ENCODE measurements at regions not wholly inside any gene's neighbourhood (a gene's known extent, or its start where the extent isn't known, plus 50 kb on each side); places are given as distances from the start of the nearest gene placed in this dataset.
"Not testable (repeated sequence)": the region's sequence is repeated elsewhere in the genome, so short reads cannot be mapped to it uniquely, and the experiment has no call there.

DNA sequence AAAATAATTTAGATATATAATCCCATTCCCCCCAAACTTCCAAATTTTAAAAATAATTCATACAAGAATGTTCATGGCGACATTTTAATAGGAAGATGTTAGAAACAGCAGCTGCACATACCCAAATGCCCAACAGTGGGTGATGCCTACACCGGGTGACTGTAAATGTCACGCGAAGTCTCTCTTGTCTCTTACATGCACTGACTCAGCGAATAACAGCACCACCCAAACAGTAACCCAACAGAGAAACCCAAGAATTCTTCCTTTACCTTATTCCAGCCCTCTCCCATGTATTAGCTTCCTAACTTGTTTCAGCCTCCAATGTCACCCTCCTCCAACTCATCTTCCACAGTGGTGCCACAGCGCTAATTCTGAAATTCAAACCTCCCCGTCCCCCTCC, 74.5 kb upstream of the E2F3 start:
- no peaks in the 10 kb centered on the region for H3K9me3 Mint-ChIP-seq
- H3K4me3 Mint-ChIP-seq: no peak overlapping the region
- no peak overlapping the region for H3K27ac Mint-ChIP-seq
- H3K27me3 Mint-ChIP-seq: no peaks in the 10 kb centered on the region
- no peaks in the 10 kb centered on the region for H3K36me3 Mint-ChIP-seq
- H3K4me1 Mint-ChIP-seq: peaks cover 11% of the 10 kb centered on the region

DNA sequence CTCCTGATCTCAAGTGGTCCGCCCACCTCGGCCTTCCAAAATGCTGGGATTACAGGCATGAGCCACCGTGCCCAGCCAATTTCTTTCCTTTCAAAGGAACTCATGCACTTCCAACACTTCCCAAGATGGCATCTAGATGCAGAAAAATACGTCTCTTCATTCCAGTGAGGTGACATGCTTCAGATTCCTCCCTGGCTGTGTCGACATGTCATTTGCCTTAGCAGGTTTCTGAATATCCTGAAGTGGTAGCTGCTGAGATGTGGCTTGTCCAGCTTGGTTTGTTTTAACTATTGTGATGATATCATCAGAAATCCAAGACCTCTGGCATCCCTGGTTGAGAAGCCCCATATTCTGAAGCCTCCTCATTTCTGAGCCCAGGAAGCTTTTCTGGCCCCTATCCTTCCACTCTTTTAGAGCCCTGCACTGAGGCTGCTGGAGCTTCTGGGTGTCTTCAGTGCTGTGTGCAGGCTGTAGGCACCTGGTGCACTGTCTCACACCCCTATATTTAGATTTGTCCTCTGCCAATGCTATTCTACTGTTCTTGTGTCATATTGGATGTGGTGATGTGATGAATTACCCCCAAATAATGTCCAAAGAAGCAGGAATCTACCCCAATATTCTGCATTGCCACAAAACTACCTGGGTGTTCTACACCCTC, 73.3 kb upstream of the E2F3 start:
- Mint-ChIP-seq H3K9me3 (no peaks in the 10 kb centered on the region), H3K4me3 (no peak overlapping the region), H3K36me3 (no peaks in the 10 kb centered on the region), H3K27ac (no peak overlapping the region), H3K27me3 (no peaks in the 10 kb centered on the region), H3K4me1 (peaks cover 11% of the 10 kb centered on the region)

DNA sequence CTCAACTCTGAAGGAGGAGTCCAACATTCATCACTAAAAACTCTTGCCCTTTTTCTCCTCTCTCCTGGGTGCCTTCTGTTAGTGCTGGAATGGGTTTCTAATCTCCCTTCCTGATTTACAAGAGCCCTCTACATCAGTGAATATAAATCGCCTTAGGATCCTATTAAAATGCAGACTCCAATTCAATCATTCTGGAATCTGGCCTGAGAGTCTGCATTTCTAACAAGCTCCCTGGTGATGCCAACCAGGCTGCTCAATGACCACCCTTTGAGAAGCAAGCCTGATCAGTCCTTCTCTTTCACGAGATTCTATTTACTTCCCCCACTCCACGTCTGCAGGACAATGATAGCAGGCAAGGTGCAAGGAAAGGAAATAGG, 72.8 kb upstream of the E2F3 start:
- H3K4me3 Mint-ChIP-seq: no peak overlapping the region
- H3K36me3 Mint-ChIP-seq: no peaks in the 10 kb centered on the region
- peaks cover 11% of the 10 kb centered on the region for H3K4me1 Mint-ChIP-seq
- no peak overlapping the region for H3K27ac Mint-ChIP-seq
- no peaks in the 10 kb centered on the region for H3K27me3 Mint-ChIP-seq
- H3K9me3 Mint-ChIP-seq: no peaks in the 10 kb centered on the region

DNA sequence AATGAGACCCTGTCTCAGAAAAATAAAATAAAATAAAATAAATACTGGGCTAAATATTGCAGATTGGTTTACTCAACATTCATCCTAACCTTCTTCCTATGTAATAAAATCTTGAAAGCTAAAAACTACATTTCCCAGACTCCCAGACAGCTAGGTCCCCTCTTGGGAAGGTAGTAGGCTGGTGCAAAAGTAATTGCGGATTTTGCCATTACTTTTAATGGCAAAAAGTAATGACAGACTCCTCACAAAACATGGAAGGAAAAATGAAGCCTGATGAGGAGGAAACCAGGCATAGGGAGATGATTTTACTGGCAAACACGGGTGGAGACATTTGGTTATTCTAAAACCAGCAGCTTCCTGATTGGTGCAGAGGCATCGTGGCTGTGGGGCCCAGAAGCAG, 70.6 kb upstream of the E2F3 start:
- Mint-ChIP-seq H3K27ac (no peak overlapping the region), H3K9me3 (no peaks in the 10 kb centered on the region), H3K36me3 (no peaks in the 10 kb centered on the region), H3K27me3 (no peaks in the 10 kb centered on the region), H3K4me1 (peaks cover 24% of the 10 kb centered on the region), H3K4me3 (no peak overlapping the region)

DNA sequence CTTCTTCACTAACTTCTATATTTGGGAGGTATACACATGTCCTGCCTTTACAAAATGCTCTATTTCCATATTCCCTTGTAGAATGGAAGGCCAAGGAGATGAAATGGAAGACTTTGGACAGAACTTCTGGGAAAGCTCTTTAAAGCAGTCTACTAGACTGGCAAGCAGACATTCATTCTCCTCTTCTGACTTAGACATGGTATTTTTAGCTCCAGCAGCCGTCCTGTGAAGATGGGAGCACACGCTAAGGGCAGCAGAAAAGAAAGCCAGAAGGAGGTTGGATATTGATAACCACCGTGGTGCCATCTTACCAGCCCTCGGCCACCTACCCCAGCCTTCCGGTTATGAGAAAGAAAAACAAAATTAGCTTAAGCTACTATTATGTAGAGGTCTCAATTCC, 70.1 kb upstream of the E2F3 start:
- no peaks in the 10 kb centered on the region for H3K27me3 Mint-ChIP-seq
- H3K36me3 Mint-ChIP-seq: no peaks in the 10 kb centered on the region
- H3K4me3 Mint-ChIP-seq: no peak overlapping the region
- H3K27ac Mint-ChIP-seq: no peak overlapping the region
- H3K9me3 Mint-ChIP-seq: no peaks in the 10 kb centered on the region
- peaks cover 29% of the 10 kb centered on the region for H3K4me1 Mint-ChIP-seq

DNA sequence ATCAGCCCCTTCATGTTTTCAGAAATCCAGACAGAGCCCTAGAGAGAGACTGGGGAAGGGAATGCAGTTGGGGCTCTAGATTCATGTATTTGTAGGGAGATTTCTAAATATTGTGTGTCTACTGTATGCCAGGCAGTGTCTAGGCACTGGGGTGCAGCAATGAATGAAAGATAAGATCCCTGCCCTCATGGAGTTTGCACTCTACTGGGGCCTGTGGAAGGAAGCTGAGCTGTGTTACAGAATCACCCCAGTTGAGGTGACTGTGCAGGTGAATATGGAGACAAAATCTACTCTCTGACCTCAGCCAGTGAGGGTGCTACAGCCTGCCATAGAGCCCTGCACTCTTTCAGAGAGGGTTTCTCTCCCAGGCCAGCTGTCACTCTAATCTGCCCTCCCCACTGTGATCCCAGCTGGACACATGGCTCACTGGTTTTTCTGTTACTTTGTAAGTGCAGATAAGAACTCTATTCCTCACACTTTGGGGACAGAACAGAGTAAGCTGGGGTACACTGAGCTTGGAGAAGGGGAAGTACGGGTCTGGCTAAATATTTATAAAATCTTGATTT, 69.2 kb upstream of the E2F3 start:
- peaks cover 35% of the 10 kb centered on the region for H3K4me1 Mint-ChIP-seq
- H3K27ac Mint-ChIP-seq: no peak overlapping the region
- no peaks in the 10 kb centered on the region for H3K27me3 Mint-ChIP-seq
- no peaks in the 10 kb centered on the region for H3K36me3 Mint-ChIP-seq
- no peaks in the 10 kb centered on the region for H3K9me3 Mint-ChIP-seq
- H3K4me3 Mint-ChIP-seq: no peak overlapping the region

DNA sequence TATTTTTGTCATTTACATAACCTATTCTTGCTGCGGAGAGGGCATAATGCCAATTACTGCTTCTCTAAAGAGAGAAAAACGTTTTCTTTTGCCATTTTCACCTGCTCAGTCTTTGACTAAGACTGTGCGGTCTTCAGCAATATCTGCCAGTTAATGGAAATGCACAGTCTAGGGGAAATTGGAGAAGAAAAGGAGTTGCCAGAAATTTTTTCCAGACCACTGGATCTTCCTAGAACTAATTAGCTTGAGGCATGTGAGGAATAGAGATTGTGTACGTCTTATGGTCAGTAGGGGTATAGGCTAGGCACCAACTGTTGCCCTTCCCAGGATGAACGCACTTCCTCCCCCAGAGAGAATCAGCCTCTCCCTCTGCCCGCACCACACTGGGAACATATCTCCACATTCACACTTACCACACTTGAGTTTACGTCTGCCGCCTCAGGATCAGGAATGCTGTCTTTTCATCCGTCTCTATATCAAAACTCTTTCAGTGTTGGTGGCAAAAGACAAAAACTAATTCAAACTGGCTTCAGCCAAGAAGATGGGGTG, 67.9 kb upstream of the E2F3 start:
- no peaks in the 10 kb centered on the region for H3K36me3 Mint-ChIP-seq
- peaks cover 34% of the 10 kb centered on the region for H3K4me1 Mint-ChIP-seq
- H3K27ac Mint-ChIP-seq: no peak overlapping the region
- no peaks in the 10 kb centered on the region for H3K9me3 Mint-ChIP-seq
- no peak overlapping the region for H3K4me3 Mint-ChIP-seq
- H3K27me3 Mint-ChIP-seq: no peaks in the 10 kb centered on the region

DNA sequence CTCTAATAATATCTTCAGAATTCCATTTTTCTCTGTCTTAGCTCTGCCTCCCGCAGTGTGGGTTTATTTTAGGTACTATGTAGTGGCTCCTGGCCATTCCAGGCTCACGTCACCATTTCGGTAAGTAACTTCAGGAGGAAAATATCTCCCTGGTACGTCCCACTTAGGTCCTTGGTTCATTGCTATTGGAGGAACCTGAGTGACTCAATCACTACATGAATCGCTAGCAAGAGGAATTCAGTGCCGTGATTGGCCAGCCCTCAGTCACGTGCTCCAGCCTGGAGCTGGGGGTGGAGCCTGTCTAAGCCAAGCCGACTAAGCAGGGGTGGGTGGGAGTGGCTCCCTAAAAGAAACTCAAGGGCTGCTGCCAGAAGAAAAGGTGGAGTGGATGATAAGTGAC, 67.3 kb upstream of the E2F3 start:
- no peak overlapping the region for H3K27ac Mint-ChIP-seq
- no peaks in the 10 kb centered on the region for H3K9me3 Mint-ChIP-seq
- H3K4me1 Mint-ChIP-seq: peaks cover 31% of the 10 kb centered on the region
- no peak overlapping the region for H3K4me3 Mint-ChIP-seq
- no peaks in the 10 kb centered on the region for H3K36me3 Mint-ChIP-seq
- no peaks in the 10 kb centered on the region for H3K27me3 Mint-ChIP-seq

DNA sequence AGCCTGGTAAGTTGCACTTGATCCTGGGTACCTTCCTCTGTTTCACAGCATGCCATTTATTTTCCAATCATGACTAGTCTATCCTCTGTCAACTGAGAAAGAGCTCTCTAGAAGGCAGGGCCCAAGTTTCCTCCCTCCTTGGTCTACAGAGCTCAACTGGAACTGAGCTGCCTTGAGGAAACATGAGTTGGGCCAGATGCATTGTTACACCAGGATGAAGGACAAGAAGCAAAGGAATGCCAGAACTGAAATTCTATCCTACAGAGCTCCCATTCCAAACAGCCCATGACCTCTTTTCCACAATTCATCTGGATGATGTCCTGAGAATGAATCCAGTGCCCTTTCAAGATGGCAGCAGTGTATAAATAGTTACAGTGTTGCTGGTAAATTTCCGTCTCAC, 66.7 kb upstream of the E2F3 start:
- H3K36me3 Mint-ChIP-seq: no peaks in the 10 kb centered on the region
- H3K4me1 Mint-ChIP-seq: peaks cover 31% of the 10 kb centered on the region
- H3K27me3 Mint-ChIP-seq: no peaks in the 10 kb centered on the region
- no peaks in the 10 kb centered on the region for H3K9me3 Mint-ChIP-seq
- H3K4me3 Mint-ChIP-seq: no peak overlapping the region
- peak overlapping the region; percentile 74 for H3K27ac Mint-ChIP-seq

DNA sequence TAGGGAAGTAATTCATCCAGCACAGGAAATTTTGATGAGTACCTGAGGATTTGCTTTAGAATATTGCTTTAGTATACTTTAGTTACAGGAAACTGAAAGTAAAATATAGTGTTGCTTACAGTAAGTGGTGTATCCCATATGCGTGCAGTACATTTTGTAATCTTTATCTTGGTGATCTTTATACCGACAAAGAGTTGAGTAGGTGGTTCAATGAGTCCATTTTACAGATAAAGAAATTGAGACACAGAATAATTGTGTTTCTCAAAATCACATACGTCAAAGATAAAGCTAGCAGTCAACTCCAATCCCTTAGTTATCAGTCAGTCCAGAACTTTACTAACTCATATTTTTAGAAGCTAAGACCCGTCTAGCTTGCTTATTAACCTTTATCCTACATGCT, 65.8 kb upstream of the E2F3 start:
- Mint-ChIP-seq H3K4me1 (peaks cover 31% of the 10 kb centered on the region), H3K27me3 (no peaks in the 10 kb centered on the region), H3K27ac (peak overlapping the region; percentile 52), H3K9me3 (no peaks in the 10 kb centered on the region), H3K36me3 (no peaks in the 10 kb centered on the region), H3K4me3 (peak overlapping the region; percentile 77)

DNA sequence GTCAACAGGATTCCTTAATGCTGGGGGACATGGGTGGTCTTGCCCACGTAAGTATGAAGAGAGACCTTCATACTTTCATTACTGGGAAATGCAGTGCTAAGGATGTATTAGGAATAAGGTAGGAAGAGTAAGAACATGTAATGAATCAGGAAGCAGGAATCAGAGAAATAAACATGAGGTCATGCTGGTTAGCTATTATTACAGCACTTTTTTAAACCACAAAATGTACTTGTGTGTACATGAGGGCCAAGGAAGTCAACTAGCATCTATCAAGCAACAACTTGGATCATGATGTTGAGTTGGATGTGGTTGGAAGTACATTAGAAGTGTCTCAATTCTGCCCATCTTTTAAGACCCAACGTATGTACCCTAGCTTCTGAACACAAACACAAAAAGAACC, 63.5 kb upstream of the E2F3 start:
- no peaks in the 10 kb centered on the region for H3K36me3 Mint-ChIP-seq
- no peak overlapping the region for H3K4me3 Mint-ChIP-seq
- peaks cover 31% of the 10 kb centered on the region for H3K4me1 Mint-ChIP-seq
- no peaks in the 10 kb centered on the region for H3K27me3 Mint-ChIP-seq
- no peaks in the 10 kb centered on the region for H3K9me3 Mint-ChIP-seq
- H3K27ac Mint-ChIP-seq: no peak overlapping the region

DNA sequence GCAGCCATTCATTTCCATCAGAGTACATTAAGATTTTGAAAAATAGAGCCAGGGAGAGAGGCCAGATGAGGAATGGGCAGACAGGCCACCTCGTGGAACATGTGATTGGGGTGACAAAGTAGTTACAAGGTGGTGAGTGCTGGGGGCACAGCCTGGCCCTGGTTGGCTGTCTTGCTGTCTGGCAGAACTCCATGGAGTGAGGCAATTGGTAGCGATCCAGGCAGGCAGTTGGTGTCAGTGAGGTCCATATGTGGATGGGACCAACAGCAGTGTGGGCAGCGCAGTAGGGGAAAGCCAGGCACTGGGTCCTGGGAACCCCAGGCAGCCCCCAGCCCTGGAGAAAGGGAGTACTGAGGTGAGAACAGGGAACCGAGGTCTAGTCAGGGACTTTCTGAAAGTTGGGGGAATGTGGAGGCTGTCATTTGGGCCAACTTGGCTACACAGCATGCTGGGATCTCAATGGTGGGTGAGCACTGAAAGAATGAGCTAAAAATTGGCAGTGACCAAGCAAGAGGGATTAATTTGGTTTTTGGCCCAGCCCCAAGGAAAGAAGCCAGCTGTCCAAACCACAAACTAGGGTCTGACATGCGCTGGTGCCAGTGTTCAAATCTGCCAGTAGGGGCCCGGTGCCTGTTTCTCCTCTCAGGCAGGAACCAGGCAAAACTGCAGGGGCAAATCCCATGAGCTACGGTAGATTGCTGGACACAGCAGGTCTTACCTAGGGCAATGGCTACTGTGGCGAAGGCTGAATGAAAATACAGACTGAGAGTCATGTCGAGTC, 61.4 kb upstream of the E2F3 start:
- Mint-ChIP-seq H3K27ac (peak overlapping the region; percentile 24), H3K27me3 (no peaks in the 10 kb centered on the region), H3K4me3 (no peak overlapping the region)

DNA sequence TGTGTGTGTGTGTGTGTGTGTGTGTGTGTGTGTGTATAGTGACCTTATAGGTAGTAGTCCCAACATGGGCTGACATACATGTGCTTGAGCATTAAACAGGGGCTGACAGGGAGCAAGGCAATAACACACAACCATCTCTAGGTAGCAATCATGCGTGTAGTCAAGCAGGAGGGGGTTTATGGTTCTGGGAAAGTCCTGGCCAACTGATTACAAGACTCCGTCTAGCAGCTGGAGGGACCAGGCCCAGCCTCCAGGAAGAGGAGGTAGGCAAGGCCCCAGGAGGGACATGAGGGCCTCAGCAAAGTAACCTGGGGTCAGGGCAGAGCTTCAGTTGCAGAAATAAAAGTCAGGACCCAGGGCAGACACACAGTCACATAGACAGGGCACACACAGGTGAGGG, 60.6 kb upstream of the E2F3 start:
- peaks cover 25% of the 10 kb centered on the region for H3K4me1 Mint-ChIP-seq
- H3K36me3 Mint-ChIP-seq: no peaks in the 10 kb centered on the region
- H3K9me3 Mint-ChIP-seq: no peaks in the 10 kb centered on the region
- no peak overlapping the region for H3K4me3 Mint-ChIP-seq
- H3K27ac Mint-ChIP-seq: no peak overlapping the region
- H3K27me3 Mint-ChIP-seq: no peaks in the 10 kb centered on the region

More for the DNA sequence above, 61.4 kb upstream of the E2F3 start:
- H3K36me3 Mint-ChIP-seq: no peaks in the 10 kb centered on the region
- H3K4me1 Mint-ChIP-seq: peaks cover 34% of the 10 kb centered on the region
- H3K9me3 Mint-ChIP-seq: no peaks in the 10 kb centered on the region

DNA sequence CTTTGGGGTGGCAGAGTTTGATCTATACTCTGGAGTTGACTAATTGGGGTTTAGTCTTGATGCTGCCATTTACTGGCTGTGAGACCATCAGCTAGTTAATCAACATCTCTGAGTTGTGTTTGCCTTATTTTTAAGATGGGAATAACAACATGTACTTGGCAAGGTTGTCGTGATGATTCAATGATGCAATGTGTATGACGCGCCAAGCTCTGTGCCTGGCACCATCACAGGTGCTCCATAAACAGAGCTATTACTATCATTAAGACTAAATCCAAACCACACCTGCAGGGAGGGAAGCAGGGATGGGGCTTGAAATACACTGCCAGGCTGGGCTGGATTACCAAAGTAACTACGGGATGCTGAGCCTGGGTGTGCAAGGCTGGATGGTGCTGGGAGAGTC, 60.1 kb upstream of the E2F3 start:
- Mint-ChIP-seq H3K27ac (no peak overlapping the region), H3K27me3 (no peaks in the 10 kb centered on the region), H3K4me3 (no peak overlapping the region), H3K9me3 (no peaks in the 10 kb centered on the region), H3K36me3 (no peaks in the 10 kb centered on the region), H3K4me1 (peaks cover 20% of the 10 kb centered on the region)

DNA sequence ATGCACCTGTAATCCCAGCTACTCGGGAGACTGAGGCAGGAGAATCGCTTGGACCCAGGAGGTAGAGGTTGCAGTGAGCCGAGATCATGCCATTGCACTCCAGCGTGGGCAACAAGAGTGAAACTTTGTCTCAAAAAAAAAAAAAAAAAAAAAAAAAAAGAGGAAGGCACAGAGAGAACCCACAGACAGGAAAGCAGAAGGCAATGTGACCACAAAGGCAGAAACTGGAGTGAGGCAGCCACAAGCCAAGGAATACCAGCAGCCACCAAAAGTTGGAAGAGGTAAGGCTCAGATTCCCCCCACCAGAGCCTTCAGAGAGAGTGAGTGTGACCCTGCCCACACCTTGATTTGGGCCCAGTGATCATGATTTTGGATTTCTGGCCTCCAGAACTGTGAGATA, 54.7 kb upstream of the E2F3 start:
- H3K27me3 Mint-ChIP-seq, H3K9me3 Mint-ChIP-seq, H3K27ac Mint-ChIP-seq, H3K36me3 Mint-ChIP-seq, H3K4me3 Mint-ChIP-seq: not testable (repeated sequence)
- peaks cover 18% of the 10 kb centered on the region for H3K4me1 Mint-ChIP-seq

DNA sequence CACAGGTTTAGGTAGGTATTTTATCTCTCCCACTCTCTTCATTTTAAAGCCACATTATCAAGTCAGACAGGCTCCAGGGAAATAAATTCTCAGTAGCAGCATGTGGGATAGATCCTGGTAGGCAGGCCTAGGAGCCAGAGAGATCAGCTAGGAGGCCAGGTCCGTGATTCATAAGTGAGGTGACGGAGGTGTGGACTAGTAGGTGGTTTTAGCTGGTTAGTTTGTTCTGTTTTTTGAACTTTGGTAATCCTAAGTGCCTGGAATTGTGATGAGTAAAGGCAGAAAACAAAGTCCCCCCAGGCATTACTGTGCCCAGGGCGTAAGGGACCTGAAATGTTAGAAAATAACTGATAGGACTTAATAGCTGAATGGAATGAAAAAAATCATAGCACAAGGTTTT, 53.6 kb upstream of the E2F3 start:
- H3K27ac Mint-ChIP-seq: no peak overlapping the region
- no peak overlapping the region for H3K4me3 Mint-ChIP-seq
- no peaks in the 10 kb centered on the region for H3K27me3 Mint-ChIP-seq
- no peaks in the 10 kb centered on the region for H3K36me3 Mint-ChIP-seq
- no peaks in the 10 kb centered on the region for H3K9me3 Mint-ChIP-seq
- peaks cover 11% of the 10 kb centered on the region for H3K4me1 Mint-ChIP-seq

Data from activated naive CD4-positive, alpha-beta T cell treated with anti-CD3 and anti-CD28 coated beads, Interleukin-2, amount 50 U/mL, for 24 hours (primary cell).